ENCODE measurements at regions not wholly inside any gene's neighbourhood (a gene's known extent, or its start where the extent isn't known, plus 50 kb on each side); places are given as distances from the start of the nearest gene placed in this dataset.

- H3K4me3 ChIP-seq (ENCODE audit: insufficient read depth, low read depth, low read length), result no peak overlapping the region
- H4K20me1 ChIP-seq (ENCODE audit: insufficient read depth, low read length), result no peaks in the 10 kb centered on the region
- no peak overlapping the region for H3K4ac ChIP-seq (ENCODE audit: low read depth, low read length)
- H3K4me1 ChIP-seq (ENCODE audit: control insufficient read depth, insufficient read depth, low read length), result no peaks in the 10 kb centered on the region
- ATAC-seq (ENCODE audit: low read depth) (no peak), DNase-seq (no peak)
- BruUV-seq (replicated peaks), result no TSS peak
- no peak overlapping the region for H4K91ac ChIP-seq (ENCODE audit: insufficient read depth, low read depth, low read length)
- no peak overlapping the region for H3K18ac ChIP-seq (ENCODE audit: low read depth, low read length)
- in situ Hi-C loops (cut with MboI; ENCODE audit: low sequenced_read_pairs) (no loop called here), dilution Hi-C loops (cut with HindIII; ENCODE audit: low sequenced_read_pairs, unreplicated experiment) (no loop called here), intact Hi-C loops (cut with micrococcal nuclease) (no loop called here)
- H2AK5ac ChIP-seq (ENCODE audit: low read depth, low read length), result no peak overlapping the region
- CTCF ChIA-PET, result interaction anchor here (0.6 kb wide), 1 partner anchor 34 kb away, joined by 3 read pairs; no protein-coding TSS in a partner anchor
- no peaks in the 10 kb centered on the region for H3K79me1 ChIP-seq (ENCODE audit: low read depth in 1 of 2, low read length in 2 of 2)
- H4K8ac ChIP-seq (ENCODE audit: low read depth in 2 of 2, low read length in 2 of 2), result no peak overlapping the region
- H3K9ac ChIP-seq (ENCODE audit: low read depth, low read length), result no peak overlapping the region
- H3K4me2 ChIP-seq (ENCODE audit: low read depth, low read length), result no peak overlapping the region
- H3K56ac ChIP-seq (ENCODE audit: extremely low read depth, insufficient read depth, low read length), result no peak overlapping the region
- H3K9me1 ChIP-seq (ENCODE audit: insufficient read depth, low read length), result no peaks in the 10 kb centered on the region
- H2BK20ac ChIP-seq (ENCODE audit: low read depth, low read length), result no peak overlapping the region
- no peak overlapping the region for H2BK15ac ChIP-seq (ENCODE audit: low read depth, low read length)
- H3K9me3 ChIP-seq (ENCODE audit: control insufficient read depth, insufficient read depth, low read length), result no peaks in the 10 kb centered on the region
- TF ChIP-seq BHLHE40 (IDR thresholded peaks at IDR 0.05; ENCODE audit: low read depth, low read length) (no peak), RFX5 (IDR thresholded peaks at IDR 0.05; ENCODE audit: low read depth, low read length) (no peak), CTCF (conservative IDR thresholded peaks at IDR 0.05; ENCODE audit: low read depth, low read length) (no peak), CHD1 (IDR thresholded peaks at IDR 0.05; ENCODE audit: low read depth, low read length) (no peak), MXI1 (IDR thresholded peaks at IDR 0.05; ENCODE audit: borderline replicate concordance, low read depth, low read length) (no peak), ELK1 (IDR thresholded peaks at IDR 0.05; ENCODE audit: borderline replicate concordance, low read depth, low read length) (no peak), POLR2A (IDR thresholded peaks at IDR 0.05; ENCODE audit: low read depth, low read length) (no peak), USF2 (IDR thresholded peaks at IDR 0.05; ENCODE audit: low read depth, low read length) (no peak), RCOR1 (IDR thresholded peaks at IDR 0.05; ENCODE audit: insufficient replicate concordance, low read length) (no peak), NFE2L2 (IDR thresholded peaks at IDR 0.05; ENCODE audit: low read depth, low read length) (no peak), SMC3 (IDR thresholded peaks at IDR 0.05; ENCODE audit: low read depth, low read length) (no peak)
- no peak overlapping the region for H2AK9ac ChIP-seq (replicated peaks; ENCODE audit: low read depth, low read length, poor library complexity)
- 100% methylated on average over 1 of the region's 5 CpGs; no CpG with 5 or more reads in 1 of the 2 experiments for WGBS, 2 experiments (ENCODE audit: extremely low coverage in 2 of 2, insufficient read length in 1 of 2)
- H3K36me3 ChIP-seq (ENCODE audit: control insufficient read depth, insufficient read depth, low read length), result no peaks in the 10 kb centered on the region
- H3K27me3 ChIP-seq (ENCODE audit: control insufficient read depth, insufficient read depth, low read length), result no peaks in the 10 kb centered on the region
- H2AFZ ChIP-seq (replicated peaks; ENCODE audit: low read length, poor library complexity), result no peak overlapping the region
- H3K14ac ChIP-seq (replicated peaks; ENCODE audit: low read depth, low read length), result no peak overlapping the region
- no peak overlapping the region for H3K23ac ChIP-seq (ENCODE audit: low read depth, low read length)
- no peak overlapping the region for H2BK120ac ChIP-seq (ENCODE audit: low read depth, low read length)
- H4K5ac ChIP-seq (ENCODE audit: low read depth, low read length), result no peak overlapping the region
- H3K27ac ChIP-seq (ENCODE audit: insufficient read depth, low read length), result no peak overlapping the region
- no peak overlapping the region for H2BK5ac ChIP-seq (ENCODE audit: low read depth, low read length, poor library complexity, severe bottlenecking)
- POLR2A ChIA-PET (ENCODE audit: unreplicated experiment), result no interaction called here
Measured at GRCh38 chr1:82152356-82153271, 351.9 kb downstream of the ADGRL2 start.
